ENCODE measurements at regions not wholly inside any gene's neighbourhood (a gene's known extent, or its start where the extent isn't known, plus 50 kb on each side); places are given as distances from the start of the nearest gene placed in this dataset.
A peak's percentile ranks its signal among the peaks of the same experiment; 100 is the strongest.

DNA sequence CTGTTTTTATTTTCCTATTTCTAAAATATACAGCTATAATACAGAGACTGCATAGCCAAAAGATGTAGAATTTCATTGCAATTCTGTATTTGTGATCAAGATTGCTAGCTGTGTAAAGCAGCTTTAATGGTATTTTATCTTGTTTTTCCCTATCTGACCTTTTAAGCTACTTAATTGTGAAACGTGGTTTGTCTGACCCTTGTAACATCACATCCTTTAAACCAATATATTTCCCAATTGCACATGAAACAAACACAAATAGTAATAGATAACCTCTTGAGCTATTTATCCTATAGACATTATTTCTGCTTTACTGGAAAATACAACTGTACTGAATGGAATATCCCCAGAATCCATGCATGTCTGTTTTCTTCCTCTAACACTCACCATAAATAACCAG, 112.2 kb upstream of the PLPPR4 start:
- H3K27ac ChIP-seq, result no peak overlapping the region
- no peak for TF ChIP-seq ZFX (IDR thresholded peaks at IDR 0.05; ENCODE audit: borderline replicate concordance)
- TF ChIP-seq, protein P1, sequence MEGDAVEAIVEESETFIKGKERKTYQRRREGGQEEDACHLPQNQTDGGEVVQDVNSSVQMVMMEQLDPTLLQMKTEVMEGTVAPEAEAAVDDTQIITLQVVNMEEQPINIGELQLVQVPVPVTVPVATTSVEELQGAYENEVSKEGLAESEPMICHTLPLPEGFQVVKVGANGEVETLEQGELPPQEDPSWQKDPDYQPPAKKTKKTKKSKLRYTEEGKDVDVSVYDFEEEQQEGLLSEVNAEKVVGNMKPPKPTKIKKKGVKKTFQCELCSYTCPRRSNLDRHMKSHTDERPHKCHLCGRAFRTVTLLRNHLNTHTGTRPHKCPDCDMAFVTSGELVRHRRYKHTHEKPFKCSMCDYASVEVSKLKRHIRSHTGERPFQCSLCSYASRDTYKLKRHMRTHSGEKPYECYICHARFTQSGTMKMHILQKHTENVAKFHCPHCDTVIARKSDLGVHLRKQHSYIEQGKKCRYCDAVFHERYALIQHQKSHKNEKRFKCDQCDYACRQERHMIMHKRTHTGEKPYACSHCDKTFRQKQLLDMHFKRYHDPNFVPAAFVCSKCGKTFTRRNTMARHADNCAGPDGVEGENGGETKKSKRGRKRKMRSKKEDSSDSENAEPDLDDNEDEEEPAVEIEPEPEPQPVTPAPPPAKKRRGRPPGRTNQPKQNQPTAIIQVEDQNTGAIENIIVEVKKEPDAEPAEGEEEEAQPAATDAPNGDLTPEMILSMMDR (IDR thresholded peaks at IDR 0.05), result no peak

DNA sequence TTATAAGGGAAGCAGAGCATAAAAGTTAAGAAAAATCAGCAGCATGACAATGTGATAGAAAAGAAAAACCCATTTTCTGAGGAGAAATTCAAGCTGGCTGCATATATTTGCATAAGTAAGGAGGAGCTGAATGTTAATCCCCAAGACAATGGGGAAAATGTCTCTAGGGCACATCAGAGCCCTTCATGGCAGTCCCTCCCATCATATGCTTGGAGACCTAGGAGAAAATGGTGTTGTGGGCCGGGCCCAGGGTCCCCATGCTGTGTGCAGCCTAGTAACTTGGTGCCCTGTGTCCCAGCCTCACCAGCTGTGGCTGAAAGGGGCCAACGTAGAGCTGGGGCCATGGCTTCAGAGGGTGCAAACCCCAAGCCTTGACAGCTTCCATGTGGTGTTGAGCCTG, 100.6 kb upstream of the PLPPR4 start:
- no peak overlapping the region for H3K27ac ChIP-seq
- TF ChIP-seq, protein P1 (IDR thresholded peaks at IDR 0.05), result no peak
- TF ChIP-seq ZFX (IDR thresholded peaks at IDR 0.05; ENCODE audit: borderline replicate concordance), result no peak

DNA sequence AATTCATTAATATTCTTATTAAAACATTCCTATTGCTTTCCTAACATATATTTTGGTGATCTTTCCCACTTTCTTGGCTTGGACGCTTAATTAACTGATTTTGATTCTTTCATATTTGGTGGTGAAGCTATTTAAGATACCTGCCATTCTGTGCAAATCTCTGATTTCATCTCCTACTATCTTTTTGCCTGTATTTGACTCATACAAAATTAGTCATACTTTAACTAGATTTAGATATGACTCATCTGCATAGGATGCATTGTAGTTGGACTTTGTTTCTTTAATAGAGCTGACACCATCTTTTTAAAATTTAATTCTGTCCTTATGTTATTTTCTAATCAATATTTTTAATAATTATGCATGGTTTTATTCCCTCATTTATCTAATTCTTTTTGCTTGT, 93.8 kb upstream of the PLPPR4 start:
- H3K27ac ChIP-seq, result peak overlapping the region; percentile 16; the same call in 1 of the 2 replicates
- TF ChIP-seq, protein P1 (IDR thresholded peaks at IDR 0.05), result no peak
- no peak for TF ChIP-seq ZFX (IDR thresholded peaks at IDR 0.05; ENCODE audit: borderline replicate concordance)

DNA sequence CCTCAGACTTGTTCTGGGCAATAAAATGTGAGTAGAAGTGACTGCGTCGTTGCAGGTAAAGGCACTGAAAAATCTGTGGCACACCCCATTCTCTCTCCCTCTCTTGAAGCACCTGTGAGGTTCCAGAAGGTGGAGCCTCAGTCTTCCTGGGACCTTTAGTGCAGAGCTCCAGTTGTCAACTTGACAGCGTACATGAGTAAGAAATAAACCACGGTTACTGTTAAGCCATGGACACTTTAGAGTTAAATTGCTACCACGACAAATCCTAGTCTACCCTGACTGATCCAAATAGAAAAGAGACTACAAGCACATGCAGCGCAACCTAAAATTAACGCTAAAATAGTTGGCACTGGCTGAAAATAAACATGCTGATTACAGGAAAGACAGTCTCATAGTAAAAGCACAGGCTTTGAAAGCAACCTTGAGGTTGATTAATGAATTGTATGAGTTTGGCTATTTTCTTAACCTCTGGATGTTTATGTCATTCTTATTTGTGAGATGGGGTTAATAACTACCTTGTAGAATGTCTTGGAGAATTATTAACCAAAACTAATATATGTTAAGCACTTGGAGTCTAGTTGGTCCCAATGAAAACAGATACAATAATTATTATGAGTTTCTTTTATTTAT, 93.0 kb upstream of the PLPPR4 start:
- H3K27ac ChIP-seq, result peak overlapping the region; percentile 16; the same call in 1 of the 2 replicates
- no peak for TF ChIP-seq ZFX (IDR thresholded peaks at IDR 0.05; ENCODE audit: borderline replicate concordance)
- TF ChIP-seq, protein P1 (IDR thresholded peaks at IDR 0.05), result peak; percentile 13; the same call in 1 of the 2 replicates

DNA sequence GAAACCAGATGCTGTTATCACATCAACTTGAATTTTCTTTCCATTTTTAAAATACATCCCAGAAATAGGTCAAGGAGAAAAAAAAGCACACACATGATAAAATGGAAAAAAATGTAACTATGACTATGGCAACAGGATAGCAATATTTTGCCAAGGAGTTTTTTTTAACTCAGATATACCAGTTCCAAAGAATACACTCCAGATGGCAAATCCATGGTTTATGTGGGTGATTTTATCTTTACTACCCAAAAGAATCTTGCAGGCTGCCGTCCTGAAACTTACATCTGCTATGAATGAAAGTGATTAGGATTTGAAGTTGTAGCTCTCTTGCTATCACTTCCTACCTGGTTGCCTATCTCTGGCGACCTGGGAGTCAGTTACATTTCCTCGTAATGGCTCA, 91.0 kb upstream of the PLPPR4 start:
- H3K27ac ChIP-seq, result no peak overlapping the region
- TF ChIP-seq, protein P1 (IDR thresholded peaks at IDR 0.05), result no peak
- TF ChIP-seq ZFX (IDR thresholded peaks at IDR 0.05; ENCODE audit: borderline replicate concordance), result no peak

DNA sequence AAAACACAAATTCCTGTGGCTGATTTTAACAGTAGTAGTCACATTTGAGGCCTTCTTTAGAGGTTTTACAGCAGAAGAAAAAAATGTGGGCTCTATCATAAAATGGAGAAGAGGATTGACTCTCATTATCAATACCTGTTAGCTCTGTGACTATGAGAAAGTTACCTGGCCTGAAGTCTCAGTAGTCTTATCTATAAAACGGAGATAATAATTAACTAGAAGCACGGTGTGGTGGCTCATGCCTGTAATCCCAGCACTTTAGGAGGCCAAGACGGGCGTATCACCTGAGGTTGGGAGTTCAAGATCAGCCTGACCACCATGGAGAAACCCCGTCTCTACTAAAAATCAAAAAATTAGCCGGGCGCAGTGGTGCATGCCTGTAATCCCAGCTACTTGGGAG, 90.4 kb upstream of the PLPPR4 start:
- H3K27ac ChIP-seq, result no peak overlapping the region
- no peak for TF ChIP-seq ZFX (IDR thresholded peaks at IDR 0.05; ENCODE audit: borderline replicate concordance)
- TF ChIP-seq, protein P1 (IDR thresholded peaks at IDR 0.05), result 0 out of 2 replicates have a peak, but pooled peaks have one; percentile 3

DNA sequence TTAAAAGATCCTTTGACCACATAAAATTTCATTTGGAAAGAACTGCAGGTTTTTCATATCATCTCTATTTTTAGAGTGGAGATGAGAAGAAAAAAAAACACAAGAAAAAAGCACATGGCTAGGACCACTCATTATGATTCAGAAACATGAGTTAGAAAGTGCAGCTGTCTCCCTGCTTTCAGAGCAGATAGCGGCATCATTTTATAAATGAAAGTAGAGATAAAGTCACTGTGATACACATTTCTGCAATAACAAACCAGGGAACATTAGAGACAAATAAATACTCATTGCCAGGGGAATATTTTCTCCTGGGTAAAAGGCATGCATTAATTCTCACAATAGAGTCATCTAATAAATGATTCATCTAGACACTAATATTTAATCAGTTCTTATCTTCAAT, 87.5 kb upstream of the PLPPR4 start:
- TF ChIP-seq, protein P1 (IDR thresholded peaks at IDR 0.05), result no peak
- no peak for TF ChIP-seq ZFX (IDR thresholded peaks at IDR 0.05; ENCODE audit: borderline replicate concordance)

More for the DNA sequence above, 87.5 kb upstream of the PLPPR4 start:
- no peak overlapping the region for H3K27ac ChIP-seq

All from 22Rv1 (cell line).